A549 (cell line): ENCODE measurements at regions not wholly inside any gene's neighbourhood (a gene's known extent, or its start where the extent isn't known, plus 50 kb on each side); places are given as distances from the start of the nearest gene placed in this dataset.

Experiments
- ATAC-seq, 2 experiments: fragments of 200-7000 bp in 1 of 2; fragments of >200 bp in 1 of 2; cut with Nextera tagmentation in 1 of 2; cut with Tn5 transposase in 1 of 2; 3 replicates each; pipeline versions ENCODE4 v1.8.0 to v1.9.1; 2018 to 2020; ENCODE audit warnings: mild to moderate bottlenecking in 1 of 2, moderate library complexity in 1 of 2
- CTCF ChIA-PET: fragments of 300-600 bp; sonication (Branson Sonifier 250); formaldehyde crosslinking; extraction: SDS; loops from one replicate; lab custom pipeline; 2021; ENCODE audit warnings: antibody characterized with exemption, inconsistent platforms; lab: Yijun Ruan, JAX
- POLR2A ChIA-PET: fragments of 350-600 bp; formaldehyde crosslinking; extraction: SDS; loops from one replicate; lab custom pipeline; 2021; ENCODE audit warnings: antibody characterized with exemption, inconsistent platforms; lab: Yijun Ruan, JAX
- DNase-seq, 2 experiments: peaks; one replicate each; pipeline versions ENCODE4 v3.0.0 to v3.0.0-alpha.2; 2011 to 2016; ENCODE audit warnings: low read depth in 1 of 2, low spot score in 1 of 2
- FAIRE-seq: peaks from 2 replicates; lab custom pipeline; 2011; peaks lifted over from hg19 to GRCh38; lab: Jason Lieb, UNC
- H3K27ac ChIP-seq, 2 experiments: fragments of >200 bp; sonication (Bioruptor Twin); formaldehyde crosslinking; 3 replicates each; pipeline ENCODE4 v1.5.1; 2016 to 2017
- H3K4me1 ChIP-seq: fragments of >200 bp; sonication (Bioruptor Twin); formaldehyde crosslinking; 3 replicates; pipeline ENCODE4 v1.6.1; 2016
- H3K4me2 ChIP-seq: fragments of >200 bp; sonication (Bioruptor Twin); formaldehyde crosslinking; 3 replicates; pipeline ENCODE4 v1.6.1; 2016
- H3K4me3 ChIP-seq: fragments of >200 bp; sonication (Bioruptor Twin); formaldehyde crosslinking; 3 replicates; pipeline ENCODE4 v1.5.1; 2016
- H3K9me3 ChIP-seq: fragments of >200 bp; sonication (Bioruptor Twin); formaldehyde crosslinking; 3 replicates; pipeline ENCODE4 v1.6.1; 2016
- ATOH8 ChIP-seq: fragments of 250-450 bp; sonication (Bioruptor Pico); IDR thresholded peaks from 2 replicates; pipeline ENCODE4 v1.5.0; 2020; ENCODE audit warnings: low read depth, mild to moderate bottlenecking, moderate library complexity
- BHLHE40 ChIP-seq: IDR thresholded peaks from 2 replicates; pipeline ENCODE4 v1.6.1; 2012; ENCODE audit warnings: low read depth, low read length, inconsistent platforms
- CBX2 ChIP-seq: fragments of 200-600 bp; sonication (generic); IDR thresholded peaks from 2 replicates; pipeline ENCODE4 v1.6.1; 2016; ENCODE audit warnings: low read depth, mild to moderate bottlenecking, borderline replicate concordance
- CBX8 ChIP-seq: fragments of 200-600 bp; sonication (generic); IDR thresholded peaks from 2 replicates; pipeline ENCODE4 v1.6.1; 2016
- CEBPB ChIP-seq, 2 experiments: fragments of >200 bp in 1 of 2; sonication (Bioruptor Twin) in 1 of 2; formaldehyde crosslinking in 1 of 2; IDR thresholded peaks; 2 replicates each; pipeline ENCODE4 v1.6.1; 2012 to 2016
- CTCF ChIP-seq: fragments of >200 bp; sonication (Bioruptor Twin); formaldehyde crosslinking; IDR thresholded peaks from 3 replicates; pipeline ENCODE4 v1.5.1; 2016
- E2F6 ChIP-seq: IDR thresholded peaks from 2 replicates; pipeline ENCODE4 v1.6.1; 2012; ENCODE audit warnings: low read depth, borderline replicate concordance
- EHMT2 ChIP-seq: fragments of 200-600 bp; sonication (generic); IDR thresholded peaks from 2 replicates; pipeline ENCODE4 v1.6.1; 2016; ENCODE audit warnings: antibody characterized with exemption, low read depth, mild to moderate bottlenecking, moderate library complexity
- ELK1 ChIP-seq: fragments of 150-350 bp; IDR thresholded peaks from 2 replicates; pipeline ENCODE4 v1.6.1; 2014; ENCODE audit warnings: low read depth, mild to moderate bottlenecking, low read length
- HEYL ChIP-seq: fragments of 250-450 bp; sonication (Bioruptor Pico); IDR thresholded peaks from 2 replicates; pipeline ENCODE4 v1.8.0; 2021; ENCODE audit warnings: mild to moderate bottlenecking, moderate library complexity
- HOXB5 ChIP-seq: fragments of 250-450 bp; sonication (Bioruptor Pico); IDR thresholded peaks from 2 replicates; pipeline ENCODE4 v1.5.0; 2020; ENCODE audit warnings: mild to moderate bottlenecking, moderate library complexity
- JUN ChIP-seq, 2 experiments: fragments of >200 bp; sonication (Bioruptor Twin); formaldehyde crosslinking; IDR thresholded peaks; 2 replicates in 1 of 2; 3 replicates in 1 of 2; pipeline ENCODE4 v1.6.1; 2016 to 2017
- KDM5A ChIP-seq: fragments of 200-600 bp; sonication (generic); IDR thresholded peaks from 2 replicates; pipeline ENCODE4 v1.6.1; 2016; ENCODE audit warnings: antibody characterized with exemption, mild to moderate bottlenecking
- PBX3 ChIP-seq: IDR thresholded peaks from 2 replicates; pipeline ENCODE4 v1.6.1; 2012
- PHF8 ChIP-seq: fragments of 200-600 bp; sonication (generic); IDR thresholded peaks from 2 replicates; pipeline ENCODE4 v1.6.1; 2016; ENCODE audit warnings: low read depth, mild to moderate bottlenecking, antibody characterized with exemption, moderate library complexity, borderline replicate concordance
- REST ChIP-seq: fragments of 200-600 bp; sonication (generic); IDR thresholded peaks from 2 replicates; pipeline ENCODE4 v1.6.1; 2016; ENCODE audit warnings: antibody characterized with exemption, mild to moderate bottlenecking, moderate library complexity
- RNF2 ChIP-seq: fragments of 200-600 bp; sonication (generic); IDR thresholded peaks from 2 replicates; pipeline ENCODE4 v1.6.1; 2016; ENCODE audit warnings: low read depth, mild to moderate bottlenecking, antibody characterized with exemption, moderate library complexity, borderline replicate concordance
- TFCP2L1 ChIP-seq: fragments of 250-450 bp; sonication (Bioruptor Pico); IDR thresholded peaks from 2 replicates; pipeline ENCODE4 v1.5.0; 2021; ENCODE audit warnings: mild to moderate bottlenecking
- TP53 ChIP-seq: fragments of 250-450 bp; sonication (Bioruptor Pico); IDR thresholded peaks from 2 replicates; pipeline ENCODE4 v1.5.0; 2021; ENCODE audit warnings: mild to moderate bottlenecking, moderate library complexity
- ZFP36 ChIP-seq: fragments of 450-650 bp; IDR thresholded peaks from 2 replicates; pipeline ENCODE4 v1.6.1; 2014; ENCODE audit warnings: borderline replicate concordance; ENCODE audit not compliant: partially characterized antibody
- WGBS: methylation state at CpG from one replicate; pipeline ENCODE4 v1.1.6; 2017; ENCODE audit errors: missing lambda C conversion rate; 5-methylcytosine and 5-hydroxymethylcytosine counted together

- no peaks in the 10 kb centered on the region for H3K4me1 ChIP-seq
- DNase-seq: no peak
- 45% methylated on average over 10 of the region's 10 CpGs for WGBS
- ChIA-PET CTCF (interaction anchor here (1.2 kb wide), 1 partner anchor 19 kb away, joined by 6 read pairs; no protein-coding TSS in a partner anchor), POLR2A (no interaction called here)
- no peak for FAIRE-seq
- TF ChIP-seq TP53 (CRISPR knock-in tag) (no peak), CBX2 (no peak), PHF8 (no peak), ATOH8 (no peak), REST (no peak), CBX8 (no peak), TFCP2L1 (CRISPR knock-in tag) (no peak), HOXB5 (no peak), JUN (IDR thresholded peaks at IDR 0.05) (no peak), CEBPB (IDR thresholded peaks at IDR 0.05) (no peak), KDM5A (no peak), BHLHE40 (no peak), ZFP36 (no peak), CTCF (no peak), RNF2 (no peak), ELK1 (no peak)
- H3K27ac ChIP-seq: no peak overlapping the region
- H3K4me3 ChIP-seq: no peak overlapping the region
- no peak for ATAC-seq
- no peaks in the 10 kb centered on the region for H3K9me3 ChIP-seq
- H3K4me2 ChIP-seq: no peak overlapping the region
Observed at GRCh38 chr16:5653041-5653440, 555.4 kb upstream of the EEF2KMT start.

GRCh38 chr16:5649762-5650743, 552.5 kb upstream of the EEF2KMT start:
- ATAC-seq (no peak), DNase-seq (no peak), FAIRE-seq (no peak)
- WGBS: 2% methylated on average over 22 of the region's 22 CpGs
- Histone ChIP-seq H3K4me3 (no peak overlapping the region), H3K9me3 (no peaks in the 10 kb centered on the region), H3K27ac (no peak overlapping the region), H3K4me2 (no peak overlapping the region), H3K4me1 (no peaks in the 10 kb centered on the region)
- CTCF ChIA-PET: no interaction called here
- TF ChIP-seq PBX3: no peak
- no peak for TF ChIP-seq ZFP36
- no peak for TF ChIP-seq EHMT2
- TF ChIP-seq HEYL (CRISPR knock-in tag): no peak
- no peak for TF ChIP-seq E2F6
- POLR2A ChIA-PET: no interaction called here
